H9 (cell line): ENCODE measurements at regions not wholly inside any gene's neighbourhood (a gene's known extent, or its start where the extent isn't known, plus 50 kb on each side); places are given as distances from the start of the nearest gene placed in this dataset.

ENCODE experiments used
- DNase-seq: peaks from one replicate; pipeline ENCODE4 v3.0.0-alpha.2; 2017
- H2AFZ ChIP-seq: one replicate; pipeline ENCODE4 v1.6.1; 2013; ENCODE audit warnings: mild to moderate bottlenecking, low read length, control low read depth, moderate library complexity
- H2AK5ac ChIP-seq: 2 replicates; pipeline ENCODE4 v1.6.1; 2013; ENCODE audit warnings: low read length, control low read depth, mixed read lengths; ENCODE audit not compliant: insufficient read length
- H2BK120ac ChIP-seq: one replicate; pipeline ENCODE4 v1.6.1; 2013; ENCODE audit warnings: low read depth, mild to moderate bottlenecking, low read length, control low read depth, inconsistent platforms; ENCODE audit not compliant: poor library complexity, severe bottlenecking
- H2BK12ac ChIP-seq: 2 replicates; pipeline ENCODE4 v1.6.1; 2013; ENCODE audit warnings: low read length, control low read depth, mixed read lengths, low read depth; ENCODE audit not compliant: insufficient read length
- H2BK15ac ChIP-seq: 2 replicates; pipeline ENCODE4 v1.6.1; 2013; ENCODE audit warnings: low read depth, low read length, control low read depth
- H2BK20ac ChIP-seq: one replicate; pipeline ENCODE4 v1.6.1; 2013; ENCODE audit warnings: low read depth, mild to moderate bottlenecking, low read length, control low read depth, inconsistent platforms; ENCODE audit not compliant: poor library complexity, severe bottlenecking
- H2BK5ac ChIP-seq: 2 replicates; pipeline ENCODE4 v1.6.1; 2013; ENCODE audit warnings: low read length, control low read depth, mixed read lengths; ENCODE audit not compliant: insufficient read length
- H3K14ac ChIP-seq: 2 replicates; pipeline ENCODE4 v1.6.1; 2013; ENCODE audit warnings: low read length, control low read depth; ENCODE audit not compliant: insufficient read depth
- H3K18ac ChIP-seq: 2 replicates; pipeline ENCODE4 v1.6.1; 2013; ENCODE audit warnings: low read depth, mild to moderate bottlenecking, mixed read lengths, low read length, control low read depth; ENCODE audit not compliant: insufficient read length
- H3K23ac ChIP-seq: 2 replicates; pipeline ENCODE4 v1.6.1; 2013; ENCODE audit warnings: low read length, control low read depth, mixed read lengths, low read depth; ENCODE audit not compliant: insufficient read length
- H3K23me2 ChIP-seq: 2 replicates; pipeline ENCODE4 v1.6.1; 2013; ENCODE audit warnings: low read depth, mild to moderate bottlenecking, mixed read lengths, low read length, control low read depth; ENCODE audit not compliant: insufficient read length, poor library complexity, severe bottlenecking
- H3K27ac ChIP-seq: 2 replicates; pipeline ENCODE4 v1.5.1; 2013; ENCODE audit warnings: low read length, control low read depth, mixed read lengths, low read depth; ENCODE audit not compliant: insufficient read length
- H3K27me3 ChIP-seq: 2 replicates; pipeline ENCODE4 v1.6.1; 2013; ENCODE audit warnings: low read length, control low read depth, inconsistent platforms; ENCODE audit not compliant: insufficient read depth
- H3K4ac ChIP-seq: 2 replicates; pipeline ENCODE4 v1.6.1; 2013; ENCODE audit warnings: low read depth, mild to moderate bottlenecking, control low read depth, inconsistent platforms, low read length, moderate library complexity
- H3K4me1 ChIP-seq: 2 replicates; pipeline ENCODE4 v1.6.1; 2013; ENCODE audit warnings: low read length, control low read depth, inconsistent platforms; ENCODE audit not compliant: insufficient read depth
- H3K4me2 ChIP-seq: 2 replicates; pipeline ENCODE4 v1.6.1; 2013; ENCODE audit warnings: low read length, control low read depth, mixed read lengths; ENCODE audit not compliant: insufficient read length, insufficient read depth
- H3K56ac ChIP-seq: 2 replicates; pipeline ENCODE4 v1.6.1; 2013; ENCODE audit warnings: low read depth, mild to moderate bottlenecking, mixed read lengths, low read length, control low read depth; ENCODE audit not compliant: insufficient read length
- H3K79me1 ChIP-seq: 2 replicates; pipeline ENCODE4 v1.6.1; 2013; ENCODE audit warnings: low read depth, mild to moderate bottlenecking, moderate library complexity, low read length, control low read depth, inconsistent platforms; ENCODE audit not compliant: insufficient read depth, poor library complexity, severe bottlenecking
- H3K79me2 ChIP-seq: 2 replicates; pipeline ENCODE4 v1.6.1; 2013; ENCODE audit warnings: low read length, control low read depth, inconsistent platforms; ENCODE audit not compliant: insufficient read depth
- H3K9ac ChIP-seq: 2 replicates; pipeline ENCODE4 v1.6.1; 2013; ENCODE audit warnings: low read length, control low read depth, mixed read lengths; ENCODE audit not compliant: insufficient read length; ENCODE audit errors: extremely low read depth
- H3K9me3 ChIP-seq: one replicate; pipeline ENCODE4 v1.6.1; 2013; ENCODE audit warnings: low read depth, low read length, inconsistent platforms; ENCODE audit not compliant: control insufficient read depth
- H3T11ph ChIP-seq: one replicate; pipeline ENCODE4 v1.6.1; 2013; ENCODE audit warnings: mild to moderate bottlenecking, low read length, control low read depth, inconsistent platforms
- H4K20me1 ChIP-seq: one replicate; pipeline ENCODE4 v1.6.1; 2013; ENCODE audit not compliant: control insufficient read depth, insufficient read length, insufficient read depth
- H4K5ac ChIP-seq: 2 replicates; pipeline ENCODE4 v1.6.1; 2013; ENCODE audit warnings: low read depth, mild to moderate bottlenecking, mixed read lengths, low read length, control low read depth; ENCODE audit not compliant: insufficient read length
- H4K8ac ChIP-seq: replicated peaks from 2 replicates; pipeline ENCODE4 v1.6.1; 2013; ENCODE audit warnings: low read length, control low read depth, mixed read lengths, low read depth; ENCODE audit not compliant: insufficient read length
- H4K91ac ChIP-seq: 2 replicates; pipeline ENCODE4 v1.6.1; 2013; ENCODE audit warnings: low read depth, mild to moderate bottlenecking, moderate library complexity, mixed read lengths, low read length, control low read depth; ENCODE audit not compliant: insufficient read length
- H3K27ac Mint-ChIP-seq, 3 experiments: 2 replicates in 2 of 3; 3 replicates in 1 of 3; pipeline ENCODE4 v1.8.0; 2020 to 2021; ENCODE audit warnings: mixed read lengths in 3 of 3, mild to moderate bottlenecking in 1 of 3, moderate library complexity in 1 of 3
- H3K27me3 Mint-ChIP-seq: 2 replicates; pipeline ENCODE4 v1.8.0; 2021; ENCODE audit warnings: low read depth, mild to moderate bottlenecking, moderate library complexity, mixed read lengths
- H3K36me3 Mint-ChIP-seq, 3 experiments: 2 replicates in 2 of 3; 3 replicates in 1 of 3; pipeline ENCODE4 v1.8.0; 2020 to 2021; ENCODE audit warnings: low read depth in 3 of 3, mixed read lengths in 3 of 3; ENCODE audit not compliant: insufficient read depth in 1 of 3
- H3K4me1 Mint-ChIP-seq, 2 experiments: 2 replicates each; pipeline ENCODE4 v1.8.0; 2020; ENCODE audit warnings: mixed read lengths in 2 of 2
- H3K4me3 Mint-ChIP-seq, 2 experiments: 2 replicates in 1 of 2; 3 replicates in 1 of 2; pipeline ENCODE4 v1.8.0; 2020 to 2021; ENCODE audit warnings: mild to moderate bottlenecking in 2 of 2, mixed read lengths in 2 of 2, moderate library complexity in 1 of 2
- H3K9me3 Mint-ChIP-seq, 2 experiments: 2 replicates in 1 of 2; 3 replicates in 1 of 2; pipeline ENCODE4 v1.8.0; 2020; ENCODE audit warnings: mild to moderate bottlenecking in 2 of 2, mixed read lengths in 2 of 2, moderate library complexity in 1 of 2
- WGBS: extraction: QIAGEN DNeasy Blood & Tissue Kit; methylation state at CpG from one replicate; pipeline ENCODE4 v1.1.7; 2013; ENCODE audit warnings: missing lambda C conversion rate, low lambda C conversion rate, mixed read lengths; ENCODE audit not compliant: insufficient read length; ENCODE audit errors: extremely low coverage; 5-methylcytosine and 5-hydroxymethylcytosine counted together
- TF ChIP-seq, protein P1 (sequence below): fragments of 200-600 bp; sonication (generic); conservative IDR thresholded peaks from 3 replicates; pipeline ENCODE4 v1.8.0; 2021; ENCODE audit warnings: antibody characterized with exemption, mild to moderate bottlenecking

DNA sequence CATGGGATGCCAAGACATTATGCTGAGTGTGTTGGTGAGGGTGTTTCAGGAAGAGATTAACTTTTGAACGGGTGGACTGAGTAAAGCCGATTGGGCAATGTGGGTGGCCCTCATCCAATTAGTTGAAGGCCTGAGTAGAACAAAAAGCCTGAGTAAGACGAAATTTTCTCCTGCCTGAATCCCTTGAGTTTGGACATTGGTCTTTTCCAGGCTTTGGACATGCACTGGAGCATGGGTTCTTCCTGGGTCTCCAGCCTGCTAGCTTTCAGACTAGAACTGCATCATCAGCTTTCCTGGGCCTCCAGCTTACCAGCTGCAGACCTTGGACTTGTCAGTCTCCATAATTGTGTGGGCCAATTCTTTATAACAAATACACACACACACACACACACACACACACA is 63.6 kb downstream of the NIBAN1 start:
- no peak overlapping the region for H2BK15ac ChIP-seq
- H3T11ph ChIP-seq = no peak overlapping the region
- no peak overlapping the region for H3K56ac ChIP-seq
- no peak overlapping the region for H2AK5ac ChIP-seq
- no peak overlapping the region for H4K91ac ChIP-seq
- no peak overlapping the region for H3K4me2 ChIP-seq
- H3K27ac ChIP-seq = no peak overlapping the region
- WGBS = no CpG with 5 or more reads among the region's 3 CpGs
- H2BK5ac ChIP-seq = no peak overlapping the region
- H3K4ac ChIP-seq = no peak overlapping the region
- H3K27me3 ChIP-seq = no peaks in the 10 kb centered on the region
- H3K18ac ChIP-seq = no peak overlapping the region
- no peak overlapping the region for H3K14ac ChIP-seq
- H4K20me1 ChIP-seq = no peaks in the 10 kb centered on the region
- H3K27ac Mint-ChIP-seq = no peak overlapping the region; a peak in 1 of 7 replicates
- no peaks in the 10 kb centered on the region for H3K79me1 ChIP-seq
- no peak overlapping the region for H2BK12ac ChIP-seq
- no peak overlapping the region for H2AFZ ChIP-seq
- H4K8ac ChIP-seq = no peak overlapping the region
- no peak overlapping the region for H3K23ac ChIP-seq
- H3K27me3 Mint-ChIP-seq = no peaks in the 10 kb centered on the region
- peaks cover 0 to 2% of the 10 kb centered on the region in 2 experiments; a peak in 2 of 4 replicates for H3K4me1 Mint-ChIP-seq
- H2BK20ac ChIP-seq = no peak overlapping the region
- H3K9me3 ChIP-seq = no peaks in the 10 kb centered on the region
- H3K23me2 ChIP-seq = no peaks in the 10 kb centered on the region
- no peaks in the 10 kb centered on the region for H3K36me3 Mint-ChIP-seq
- H3K79me2 ChIP-seq = no peaks in the 10 kb centered on the region
- H3K9me3 Mint-ChIP-seq = no peaks in the 10 kb centered on the region
- no peak overlapping the region for H3K4me3 Mint-ChIP-seq
- no peak overlapping the region for H2BK120ac ChIP-seq
- DNase-seq = no peak
- no peaks in the 10 kb centered on the region for H3K4me1 ChIP-seq
- TF ChIP-seq, protein P1, sequence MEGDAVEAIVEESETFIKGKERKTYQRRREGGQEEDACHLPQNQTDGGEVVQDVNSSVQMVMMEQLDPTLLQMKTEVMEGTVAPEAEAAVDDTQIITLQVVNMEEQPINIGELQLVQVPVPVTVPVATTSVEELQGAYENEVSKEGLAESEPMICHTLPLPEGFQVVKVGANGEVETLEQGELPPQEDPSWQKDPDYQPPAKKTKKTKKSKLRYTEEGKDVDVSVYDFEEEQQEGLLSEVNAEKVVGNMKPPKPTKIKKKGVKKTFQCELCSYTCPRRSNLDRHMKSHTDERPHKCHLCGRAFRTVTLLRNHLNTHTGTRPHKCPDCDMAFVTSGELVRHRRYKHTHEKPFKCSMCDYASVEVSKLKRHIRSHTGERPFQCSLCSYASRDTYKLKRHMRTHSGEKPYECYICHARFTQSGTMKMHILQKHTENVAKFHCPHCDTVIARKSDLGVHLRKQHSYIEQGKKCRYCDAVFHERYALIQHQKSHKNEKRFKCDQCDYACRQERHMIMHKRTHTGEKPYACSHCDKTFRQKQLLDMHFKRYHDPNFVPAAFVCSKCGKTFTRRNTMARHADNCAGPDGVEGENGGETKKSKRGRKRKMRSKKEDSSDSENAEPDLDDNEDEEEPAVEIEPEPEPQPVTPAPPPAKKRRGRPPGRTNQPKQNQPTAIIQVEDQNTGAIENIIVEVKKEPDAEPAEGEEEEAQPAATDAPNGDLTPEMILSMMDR = no peak
- no peak overlapping the region for H3K9ac ChIP-seq
- H4K5ac ChIP-seq = no peak overlapping the region
